ENCODE measurements at regions not wholly inside any gene's neighbourhood (a gene's known extent, or its start where the extent isn't known, plus 50 kb on each side); places are given as distances from the start of the nearest gene placed in this dataset.

DNA sequence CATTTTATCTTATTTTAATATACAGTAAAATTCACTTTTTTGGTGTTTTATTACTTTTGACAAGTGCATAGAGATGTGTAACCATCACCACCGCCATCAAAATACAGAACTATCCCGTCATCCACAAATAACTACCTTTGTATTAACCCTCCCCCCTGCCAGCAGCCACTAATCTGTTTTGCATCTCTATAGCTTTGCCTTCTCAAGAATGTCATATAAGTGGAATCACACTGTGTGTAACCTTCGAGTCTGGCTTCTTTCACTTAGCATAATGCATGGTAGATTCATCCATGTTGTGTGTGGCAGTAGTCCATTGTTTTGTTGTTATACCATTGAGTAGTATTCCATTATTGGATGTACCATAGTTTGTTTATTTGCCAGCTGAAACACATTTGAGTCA, 98.8 kb downstream of the BOD1 start:
- TF ChIP-seq, protein P1, sequence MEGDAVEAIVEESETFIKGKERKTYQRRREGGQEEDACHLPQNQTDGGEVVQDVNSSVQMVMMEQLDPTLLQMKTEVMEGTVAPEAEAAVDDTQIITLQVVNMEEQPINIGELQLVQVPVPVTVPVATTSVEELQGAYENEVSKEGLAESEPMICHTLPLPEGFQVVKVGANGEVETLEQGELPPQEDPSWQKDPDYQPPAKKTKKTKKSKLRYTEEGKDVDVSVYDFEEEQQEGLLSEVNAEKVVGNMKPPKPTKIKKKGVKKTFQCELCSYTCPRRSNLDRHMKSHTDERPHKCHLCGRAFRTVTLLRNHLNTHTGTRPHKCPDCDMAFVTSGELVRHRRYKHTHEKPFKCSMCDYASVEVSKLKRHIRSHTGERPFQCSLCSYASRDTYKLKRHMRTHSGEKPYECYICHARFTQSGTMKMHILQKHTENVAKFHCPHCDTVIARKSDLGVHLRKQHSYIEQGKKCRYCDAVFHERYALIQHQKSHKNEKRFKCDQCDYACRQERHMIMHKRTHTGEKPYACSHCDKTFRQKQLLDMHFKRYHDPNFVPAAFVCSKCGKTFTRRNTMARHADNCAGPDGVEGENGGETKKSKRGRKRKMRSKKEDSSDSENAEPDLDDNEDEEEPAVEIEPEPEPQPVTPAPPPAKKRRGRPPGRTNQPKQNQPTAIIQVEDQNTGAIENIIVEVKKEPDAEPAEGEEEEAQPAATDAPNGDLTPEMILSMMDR (conservative IDR thresholded peaks at IDR 0.05): no peak
- no peak for TF ChIP-seq ZFX (IDR thresholded peaks at IDR 0.05)

All from C4-2B (cell line).